Breast epithelium (tissue), 4 donors: ENCODE measurements at regions not wholly inside any gene's neighbourhood (a gene's known extent, or its start where the extent isn't known, plus 50 kb on each side); places are given as distances from the start of the nearest gene placed in this dataset.

Experiments used
- DNase-seq, 2 donors: peaks; one replicate each; pipeline ENCODE4 v3.0.0-alpha.2; 2019; ENCODE audit warnings: low spot score in 2 of 2
- H3K27ac ChIP-seq, 2 donors: fragments of 200-600 bp; sonication (generic) in 1 of 2; one replicate each; pipeline ENCODE4 v1.5.1; 2016 to 2019; ENCODE audit warnings: mild to moderate bottlenecking in 1 of 2
- H3K27me3 ChIP-seq, 2 donors: fragments of 200-600 bp; sonication (generic) in 1 of 2; one replicate each; pipeline versions ENCODE4 v1.5.1 to v1.6.0; 2017 to 2019; ENCODE audit warnings: control low read depth in 1 of 2, mild to moderate bottlenecking in 1 of 2
- H3K36me3 ChIP-seq: fragments of 200-600 bp; one replicate; pipeline ENCODE4 v1.5.1; 2019
- H3K4me1 ChIP-seq, 2 donors: fragments of 200-600 bp; sonication (generic); one replicate each; pipeline ENCODE4 v1.5.1; 2016 to 2019; ENCODE audit warnings: control low read depth in 1 of 2
- H3K4me3 ChIP-seq, 3 donors: fragments of 200-600 bp; sonication (generic); 1 replicate in 2 of 3; 2 replicates in 1 of 3; pipeline ENCODE4 v1.5.1; 2016 to 2019; ENCODE audit warnings: mild to moderate bottlenecking in 3 of 3, moderate library complexity in 2 of 3
- H3K9me3 ChIP-seq, 2 donors: fragments of 200-600 bp; sonication (generic) in 1 of 2; one replicate each; pipeline ENCODE4 v1.5.1; 2016 to 2019; ENCODE audit warnings: control low read depth in 1 of 2
- CTCF ChIP-seq, 3 donors: fragments of 450-650 bp; IDR thresholded peaks; one replicate each; pipeline ENCODE4 v1.5.1; 2016 to 2017; ENCODE audit warnings: antibody characterized with exemption in 3 of 3, mild to moderate bottlenecking in 3 of 3, moderate library complexity in 3 of 3
- POLR2A ChIP-seq: fragments of 450-650 bp; IDR thresholded peaks from one replicate; pipeline ENCODE4 v1.6.1; 2016; ENCODE audit warnings: antibody characterized with exemption, mild to moderate bottlenecking, moderate library complexity
- POLR2AphosphoS5 ChIP-seq, 3 donors: sonication (generic); formaldehyde crosslinking; IDR thresholded peaks; one replicate each; pipeline ENCODE4 v1.6.1; 2017; ENCODE audit warnings: antibody characterized with exemption in 3 of 3
- intact Hi-C: fragments of 100-400 bp; cut with DNase I; formaldehyde crosslinking; loops from one replicate; pipeline ENCODE4 v1.15.1; 2023; ENCODE audit warnings: low total_unique reads

GRCh38 chr2:66698091-66698490, 263.2 kb downstream of the MEIS1 start:
- Histone ChIP-seq H3K9me3 (no peaks in the 10 kb centered on the region), H3K36me3 (no peaks in the 10 kb centered on the region), H3K4me1 (no peaks in the 10 kb centered on the region), H3K27ac (peak overlapping the region in 1 of 2 donors; percentile 22), H3K27me3 (no peaks in the 10 kb centered on the region), H3K4me3 (no peak overlapping the region)
- no peak for DNase-seq
- TF ChIP-seq POLR2A (no peak), CTCF (IDR thresholded peaks at IDR 0.05) (no peak), POLR2AphosphoS5 (IDR thresholded peaks at IDR 0.05) (no peak)
- intact Hi-C loops, result no loop called here

DNA sequence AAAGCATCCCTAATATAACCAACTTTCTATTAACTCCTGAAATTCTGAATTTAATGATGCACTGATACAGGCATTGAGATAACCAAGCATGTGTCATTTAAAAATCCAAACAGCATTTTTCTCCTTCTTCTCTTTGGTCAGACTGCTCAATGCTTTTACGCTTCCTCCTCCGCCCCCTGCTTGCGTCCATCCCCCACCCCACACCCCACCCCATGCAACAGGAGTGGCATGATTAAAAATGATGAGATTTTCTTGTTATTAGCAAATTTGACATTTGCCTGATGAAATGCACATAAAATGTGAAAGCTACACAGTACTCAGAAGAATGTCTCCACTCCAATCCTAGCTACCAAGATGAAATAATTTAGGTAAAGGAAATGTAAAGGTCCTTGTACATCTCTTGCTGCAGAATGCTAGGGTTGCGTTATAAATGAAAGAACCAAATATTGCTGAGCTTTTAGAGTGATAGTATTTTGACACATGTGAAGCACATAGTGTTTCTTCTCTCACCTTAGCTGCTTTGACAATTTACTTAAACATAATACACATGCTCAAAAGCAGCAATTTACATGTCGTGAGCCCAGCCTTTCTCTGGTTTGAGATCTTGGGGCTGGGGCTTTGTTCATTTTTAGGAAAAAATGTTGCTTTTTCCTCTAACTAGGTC, 263.8 kb downstream of the MEIS1 start:
- Histone ChIP-seq H3K27me3 (no peaks in the 10 kb centered on the region), H3K4me3 (no peak overlapping the region), H3K27ac (peak overlapping the region in 1 of 2 donors; percentile 34), H3K4me1 (no peaks in the 10 kb centered on the region), H3K9me3 (no peaks in the 10 kb centered on the region), H3K36me3 (no peaks in the 10 kb centered on the region)
- intact Hi-C loops, result no loop called here
- TF ChIP-seq CTCF (IDR thresholded peaks at IDR 0.05) (no peak), POLR2AphosphoS5 (IDR thresholded peaks at IDR 0.05) (no peak), POLR2A (no peak)
- no peak for DNase-seq

DNA sequence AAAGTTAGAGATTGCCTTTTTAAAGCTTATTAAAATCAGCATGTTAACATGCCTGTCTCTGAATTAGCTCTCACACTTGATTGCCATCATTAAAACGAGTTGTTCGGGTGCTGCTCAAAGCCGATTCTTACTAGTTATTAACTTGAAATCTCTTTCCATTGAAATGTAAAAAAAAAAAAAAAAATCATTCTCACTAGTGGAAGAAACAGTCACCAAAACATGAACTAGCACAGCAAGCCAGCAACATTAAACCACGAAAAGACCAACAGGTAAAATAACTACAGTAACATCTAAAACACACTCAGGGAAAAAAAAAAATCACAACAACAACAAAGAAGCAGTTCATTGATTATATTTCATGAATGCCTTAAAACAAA, 264.5 kb downstream of the MEIS1 start:
- H3K36me3 ChIP-seq, result no peaks in the 10 kb centered on the region
- TF ChIP-seq POLR2A (no peak), POLR2AphosphoS5 (IDR thresholded peaks at IDR 0.05) (no peak)
- no peaks in the 10 kb centered on the region for H3K9me3 ChIP-seq
- intact Hi-C loops, result no loop called here
- no peak overlapping the region for H3K4me3 ChIP-seq
- no peak for DNase-seq
- H3K4me1 ChIP-seq, result no peaks in the 10 kb centered on the region
- H3K27me3 ChIP-seq, result no peaks in the 10 kb centered on the region
- H3K27ac ChIP-seq, result no peak overlapping the region

GRCh38 chr2:66699793-66700676, 265.1 kb downstream of the MEIS1 start:
- Histone ChIP-seq H3K27ac (peak overlapping the region; percentile 45 to 49), H3K9me3 (no peaks in the 10 kb centered on the region), H3K4me3 (no peak overlapping the region), H3K4me1 (no peaks in the 10 kb centered on the region), H3K36me3 (no peaks in the 10 kb centered on the region), H3K27me3 (no peaks in the 10 kb centered on the region)
- intact Hi-C loops, result no loop called here
- DNase-seq, result no peak
- TF ChIP-seq CTCF (IDR thresholded peaks at IDR 0.05) (no peak), POLR2A (no peak), POLR2AphosphoS5 (IDR thresholded peaks at IDR 0.05) (no peak)

DNA sequence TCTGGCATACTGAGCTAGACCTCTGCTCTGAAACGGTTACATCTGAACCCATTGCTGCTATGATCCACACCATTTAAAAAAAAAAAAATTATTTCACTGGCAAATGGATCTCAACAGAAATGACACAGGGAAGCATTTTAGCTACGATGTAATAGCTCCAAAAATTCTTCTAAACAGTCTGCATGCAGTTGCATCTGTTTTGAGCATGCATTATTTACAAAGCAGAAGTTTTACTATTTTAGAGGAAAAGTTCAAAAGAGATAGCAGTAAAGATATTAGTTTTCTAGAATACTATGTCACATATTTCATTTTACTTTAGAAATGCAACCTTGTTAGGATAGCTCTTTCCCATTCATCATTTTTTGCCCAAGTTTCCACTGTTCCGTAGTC, 265.7 kb downstream of the MEIS1 start:
- no peak overlapping the region for H3K27ac ChIP-seq
- no peaks in the 10 kb centered on the region for H3K4me1 ChIP-seq
- TF ChIP-seq CTCF (IDR thresholded peaks at IDR 0.05) (no peak), POLR2A (no peak), POLR2AphosphoS5 (IDR thresholded peaks at IDR 0.05) (no peak)
- no peak overlapping the region for H3K4me3 ChIP-seq
- no peaks in the 10 kb centered on the region for H3K9me3 ChIP-seq
- intact Hi-C loops, result no loop called here
- H3K27me3 ChIP-seq, result no peaks in the 10 kb centered on the region
- no peak for DNase-seq
- no peaks in the 10 kb centered on the region for H3K36me3 ChIP-seq
